GM23248 (cell line): ENCODE measurements at regions not wholly inside any gene's neighbourhood (a gene's known extent, or its start where the extent isn't known, plus 50 kb on each side); places are given as distances from the start of the nearest gene placed in this dataset.

Source experiments
- DNase-seq: peaks from one replicate; pipeline ENCODE4 v3.0.0-alpha.2; 2015
- H2AFZ ChIP-seq: fragments of 200-600 bp; sonication (generic); 2 replicates; pipeline ENCODE4 v1.6.1; 2016; ENCODE audit warnings: antibody characterized with exemption
- H3F3A ChIP-seq: fragments of 200-600 bp; sonication (generic); 2 replicates; pipeline ENCODE4 v1.6.1; 2016; ENCODE audit warnings: mild to moderate bottlenecking, antibody characterized with exemption, mixed run types; ENCODE audit not compliant: insufficient read depth
- H3K27ac ChIP-seq: fragments of 200-600 bp; sonication (generic); 2 replicates; pipeline ENCODE4 v1.5.1; 2016; ENCODE audit warnings: mild to moderate bottlenecking
- H3K27me3 ChIP-seq: fragments of 200-600 bp; sonication (generic); replicated peaks from 2 replicates; pipeline ENCODE4 v1.6.1; 2016; ENCODE audit warnings: mild to moderate bottlenecking; ENCODE audit not compliant: insufficient read depth
- H3K36me3 ChIP-seq: fragments of 200-600 bp; sonication (generic); 2 replicates; pipeline ENCODE4 v1.6.1; 2016; ENCODE audit warnings: low read depth, mild to moderate bottlenecking
- H3K4me1 ChIP-seq: fragments of 200-600 bp; sonication (generic); 2 replicates; pipeline ENCODE4 v1.6.1; 2016; ENCODE audit warnings: mild to moderate bottlenecking; ENCODE audit not compliant: insufficient read depth
- H3K4me2 ChIP-seq: fragments of 200-600 bp; sonication (generic); one replicate; pipeline ENCODE4 v1.6.1; 2016; ENCODE audit warnings: mild to moderate bottlenecking; ENCODE audit not compliant: unreplicated experiment
- H3K4me3 ChIP-seq: fragments of 200-600 bp; sonication (generic); 2 replicates; pipeline ENCODE4 v1.5.1; 2016; ENCODE audit warnings: mild to moderate bottlenecking
- H3K79me2 ChIP-seq: fragments of 200-600 bp; sonication (generic); 2 replicates; pipeline ENCODE4 v1.6.1; 2016; ENCODE audit warnings: mild to moderate bottlenecking; ENCODE audit not compliant: insufficient read depth
- H3K9ac ChIP-seq: fragments of 200-600 bp; sonication (generic); 2 replicates; pipeline ENCODE4 v1.6.1; 2016; ENCODE audit warnings: mild to moderate bottlenecking
- H3K9me2 ChIP-seq: fragments of 200-600 bp; sonication (generic); 2 replicates; pipeline ENCODE4 v1.6.1; 2016; ENCODE audit warnings: mixed run types, mild to moderate bottlenecking, moderate library complexity; ENCODE audit not compliant: insufficient read depth
- H3K9me3 ChIP-seq: fragments of 200-600 bp; sonication (generic); one replicate; pipeline ENCODE4 v1.6.1; 2017; ENCODE audit warnings: low read depth
- H4K20me1 ChIP-seq: fragments of 200-600 bp; sonication (generic); 2 replicates; pipeline ENCODE4 v1.6.0; 2016; ENCODE audit not compliant: insufficient read depth
- EZH2 ChIP-seq: fragments of 200-600 bp; sonication (generic); IDR thresholded peaks from 2 replicates; pipeline ENCODE4 v1.6.1; 2018; ENCODE audit warnings: antibody characterized with exemption, mild to moderate bottlenecking; ENCODE audit not compliant: insufficient read depth, poor library complexity, severe bottlenecking
- EZH2phosphoT487 ChIP-seq: fragments of 200-600 bp; sonication (generic); IDR thresholded peaks from 2 replicates; pipeline ENCODE4 v1.6.1; 2018; ENCODE audit warnings: antibody characterized with exemption, moderate library complexity, mild to moderate bottlenecking, low read depth; ENCODE audit not compliant: insufficient read depth
- WGBS, 2 experiments: methylation state at CpG; one replicate each; pipeline ENCODE4 v1.1.6; 2015 to 2017; ENCODE audit warnings: low lambda C conversion rate in 2 of 2, low coverage in 1 of 2; ENCODE audit errors: missing lambda C conversion rate in 2 of 2; 5-methylcytosine and 5-hydroxymethylcytosine counted together
- in situ Hi-C: fragments of 300-500 bp; cut with MboI; formaldehyde crosslinking; loops from 2 replicates; pipeline ENCODE4 v1.15.0; 2020

DNA sequence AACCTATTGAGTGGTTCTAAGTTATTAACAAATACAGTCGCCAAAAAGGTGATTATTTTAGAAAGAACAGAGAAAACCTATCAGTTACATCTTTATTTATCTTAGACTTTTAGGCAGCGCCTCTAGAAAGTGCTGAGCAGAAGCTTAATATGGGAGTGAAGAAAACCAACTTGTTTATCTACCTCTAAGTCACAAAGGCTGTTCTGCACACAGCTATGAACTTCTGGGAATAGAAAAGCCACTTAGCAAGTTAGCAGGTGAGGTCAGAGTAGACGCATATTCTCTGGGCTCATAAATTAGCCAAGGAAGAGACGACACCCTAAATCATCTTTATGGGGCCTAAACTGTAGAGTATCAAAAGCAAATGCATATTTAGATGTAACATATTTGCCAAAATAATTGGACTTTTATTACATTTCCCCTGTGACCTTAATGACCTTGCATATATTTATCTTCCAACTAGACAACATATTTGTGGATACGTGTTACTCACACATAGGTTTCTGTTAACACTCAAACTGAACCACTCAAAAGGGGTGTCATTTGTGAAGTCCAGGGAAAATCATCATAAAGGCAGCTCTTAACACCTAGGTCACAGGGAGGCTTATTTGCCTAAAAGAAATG, 267.1 kb downstream of the ADGB start:
- DNase-seq, result no peak
- in situ Hi-C loops, result loop anchor here (25.0 kb wide), 1 partner anchor 1296 kb away; no protein-coding TSS in a partner anchor
- no peaks in the 10 kb centered on the region for H3F3A ChIP-seq

DNA sequence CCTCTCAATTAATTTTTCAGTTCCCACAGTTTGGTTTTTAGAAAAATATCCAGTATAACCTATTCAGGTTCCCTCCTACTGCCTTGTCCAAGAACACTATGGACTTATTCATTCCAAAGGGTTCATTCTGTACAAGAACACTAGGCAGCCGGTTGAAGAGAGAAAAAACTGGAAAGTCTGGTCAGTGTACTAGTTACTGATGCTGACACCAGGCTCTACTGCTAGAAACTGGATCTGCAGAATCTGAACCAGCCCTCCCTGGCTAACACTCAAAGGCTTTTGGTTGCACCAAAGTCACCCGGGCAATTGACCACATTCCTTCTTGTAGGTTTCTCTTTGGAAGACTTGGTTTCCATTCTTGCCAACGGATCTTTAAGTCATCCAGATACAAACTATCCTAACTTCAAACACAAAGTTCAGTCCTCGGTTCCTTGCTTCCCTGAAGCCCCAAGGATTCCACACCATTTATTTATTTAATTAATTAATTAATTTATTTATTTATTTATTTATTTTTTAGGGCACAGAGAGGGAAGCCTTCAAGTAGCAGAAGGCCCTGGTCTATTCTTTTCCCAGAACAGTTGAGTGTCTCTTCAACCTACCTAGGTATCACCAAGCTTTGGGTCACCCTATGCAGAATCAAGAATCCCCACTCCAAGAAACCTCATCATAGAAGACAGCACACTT, 268.1 kb downstream of the ADGB start:
- Histone ChIP-seq H3K4me1 (peaks cover 3% of the 10 kb centered on the region), H3K4me2 (no peak overlapping the region), H3F3A (no peaks in the 10 kb centered on the region), H3K79me2 (no peaks in the 10 kb centered on the region), H3K9me2 (no peaks in the 10 kb centered on the region), H3K9ac (no peak overlapping the region), H3K9me3 (no peaks in the 10 kb centered on the region), H3K27ac (no peak overlapping the region), H4K20me1 (no peaks in the 10 kb centered on the region), H3K27me3 (no peaks in the 10 kb centered on the region), H3K4me3 (no peak overlapping the region), H2AFZ (no peak overlapping the region), H3K36me3 (no peaks in the 10 kb centered on the region)
- 91 to 92% methylated on average over 4 of the region's 4 CpGs for whole genome bisulfite sequencing, 2 experiments
- TF ChIP-seq EZH2phosphoT487, result no peak
- no peak for TF ChIP-seq EZH2
- no peak for DNase-seq
- in situ Hi-C loops, result loop anchor here (25.0 kb wide), 1 partner anchor 1295 kb away; no protein-coding TSS in a partner anchor

More for the DNA sequence above, 267.1 kb downstream of the ADGB start:
- H3K79me2 ChIP-seq, result no peaks in the 10 kb centered on the region
- TF ChIP-seq EZH2phosphoT487 (no peak), EZH2 (no peak)
- no peak overlapping the region for H3K4me3 ChIP-seq
- H3K9me2 ChIP-seq, result no peaks in the 10 kb centered on the region
- H3K4me1 ChIP-seq, result no peaks in the 10 kb centered on the region
- 93 to 96% methylated on average over 5 of the region's 5 CpGs for WGBS, 2 experiments
- H3K4me2 ChIP-seq, result no peak overlapping the region
- H3K9me3 ChIP-seq, result no peaks in the 10 kb centered on the region
- no peak overlapping the region for H3K9ac ChIP-seq
- no peaks in the 10 kb centered on the region for H3K36me3 ChIP-seq
- no peak overlapping the region for H3K27ac ChIP-seq
- no peak overlapping the region for H2AFZ ChIP-seq
- H4K20me1 ChIP-seq, result no peaks in the 10 kb centered on the region
- no peaks in the 10 kb centered on the region for H3K27me3 ChIP-seq

DNA sequence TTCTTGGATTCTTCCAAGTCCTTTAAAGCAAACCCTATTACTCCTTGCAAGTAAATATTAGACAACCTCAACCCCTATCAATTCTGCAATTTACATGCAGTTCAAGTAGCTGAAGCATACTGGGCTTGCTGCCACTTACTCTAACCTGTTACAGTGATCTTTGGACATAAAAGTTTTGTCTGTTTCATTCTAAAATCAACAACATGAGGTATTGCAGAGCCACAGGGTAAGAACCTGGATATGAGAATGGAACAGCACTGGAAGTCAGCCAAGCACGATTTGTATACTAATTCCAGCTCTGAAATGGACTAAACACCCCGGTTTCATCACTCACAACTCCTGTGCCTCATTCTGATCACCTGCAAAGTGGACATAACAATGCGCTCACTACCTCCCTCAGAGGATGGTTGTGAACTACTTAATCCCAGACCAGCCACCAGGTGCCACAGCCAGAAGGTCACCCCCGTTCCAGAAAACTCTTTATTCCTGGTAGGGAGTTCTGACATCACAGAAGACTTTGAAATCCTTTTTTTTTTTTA, 270.0 kb downstream of the ADGB start:
- TF ChIP-seq EZH2 (no peak), EZH2phosphoT487 (no peak)
- in situ Hi-C loops, result loop anchor here (25.0 kb wide), 1 partner anchor 1294 kb away; no protein-coding TSS in a partner anchor
- H4K20me1 ChIP-seq, result no peaks in the 10 kb centered on the region
- H3K27me3 ChIP-seq, result no peaks in the 10 kb centered on the region
- H3K4me1 ChIP-seq, result peaks cover 10% of the 10 kb centered on the region
- 77 to 84% methylated on average over 4 of the region's 4 CpGs for WGBS, 2 experiments
- no peaks in the 10 kb centered on the region for H3K79me2 ChIP-seq
- DNase-seq, result no peak
- no peak overlapping the region for H3K9ac ChIP-seq
- no peaks in the 10 kb centered on the region for H3K36me3 ChIP-seq
- no peaks in the 10 kb centered on the region for H3K9me3 ChIP-seq
- no peak overlapping the region for H3K27ac ChIP-seq
- H3F3A ChIP-seq, result no peaks in the 10 kb centered on the region
- H3K4me3 ChIP-seq, result no peak overlapping the region
- H3K9me2 ChIP-seq, result no peaks in the 10 kb centered on the region
- no peak overlapping the region for H2AFZ ChIP-seq
- H3K4me2 ChIP-seq, result no peak overlapping the region

DNA sequence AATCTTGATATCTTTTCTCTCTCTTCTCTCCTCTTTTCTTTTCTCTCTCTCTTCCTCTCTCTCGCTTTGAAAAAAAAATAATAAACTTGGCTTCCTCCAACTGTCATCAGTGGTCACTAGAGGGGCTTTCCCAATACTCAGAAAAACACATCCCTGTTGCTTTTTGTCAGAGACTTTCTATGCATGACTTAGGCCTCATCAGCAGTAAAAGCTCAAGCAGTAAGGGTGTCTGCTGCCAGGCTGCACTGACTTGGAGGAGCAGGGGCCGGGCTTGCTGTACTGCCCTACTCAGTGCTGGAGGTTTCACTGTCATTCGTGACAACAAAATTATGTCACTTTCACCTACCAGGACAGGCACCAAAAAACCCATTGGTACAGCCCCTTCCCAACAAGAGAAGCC, 272.0 kb downstream of the ADGB start:
- Histone ChIP-seq H2AFZ (no peak overlapping the region), H3K9ac (no peak overlapping the region), H3K9me3 (no peaks in the 10 kb centered on the region), H3F3A (no peaks in the 10 kb centered on the region), H3K4me3 (no peak overlapping the region), H3K9me2 (no peaks in the 10 kb centered on the region), H3K36me3 (no peaks in the 10 kb centered on the region), H3K27me3 (no peaks in the 10 kb centered on the region), H3K27ac (no peak overlapping the region), H3K79me2 (no peaks in the 10 kb centered on the region), H4K20me1 (no peaks in the 10 kb centered on the region), H3K4me2 (no peak overlapping the region), H3K4me1 (peaks cover 10% of the 10 kb centered on the region)
- no peak for DNase-seq
- 93 to 96% methylated on average over 3 of the region's 3 CpGs for WGBS, 2 experiments
- in situ Hi-C loops, result loop anchor here (25.0 kb wide), 1 partner anchor 1292 kb away; no protein-coding TSS in a partner anchor
- TF ChIP-seq EZH2phosphoT487 (no peak), EZH2 (no peak)
